ENCODE measurements at regions not wholly inside any gene's neighbourhood (a gene's known extent, or its start where the extent isn't known, plus 50 kb on each side); places are given as distances from the start of the nearest gene placed in this dataset.

- DNase-seq = no peak
These were observed 861.3 kb downstream of the QKI start for GRCh38 chr6:164275773-164276172.

GRCh38 chr6:164274493-164274892 lies 860.0 kb downstream of the QKI start:
- DNase-seq = no peak

GRCh38 chr6:164273491-164273890 lies 859.0 kb downstream of the QKI start:
- DNase-seq = no peak

DNA sequence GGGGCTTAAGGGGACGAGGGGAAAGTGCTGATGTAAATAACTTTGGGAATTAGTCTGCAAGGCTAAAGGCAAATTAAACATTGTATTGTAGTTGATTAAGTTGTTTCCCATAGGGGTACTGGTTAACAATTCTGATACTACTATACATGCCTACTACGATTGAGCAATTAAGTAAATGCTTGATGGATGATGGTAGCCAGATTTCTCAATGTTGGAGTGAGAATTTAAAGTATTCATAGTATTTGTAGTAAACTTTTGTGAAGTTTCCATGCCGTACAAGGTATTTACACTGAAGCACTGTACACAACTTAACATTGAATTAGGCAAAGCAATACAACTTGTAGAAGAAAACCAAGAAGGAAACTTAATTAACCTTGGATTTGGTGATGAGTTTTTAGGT lies 852.3 kb downstream of the QKI start:
- DNase-seq = no peak

DNA sequence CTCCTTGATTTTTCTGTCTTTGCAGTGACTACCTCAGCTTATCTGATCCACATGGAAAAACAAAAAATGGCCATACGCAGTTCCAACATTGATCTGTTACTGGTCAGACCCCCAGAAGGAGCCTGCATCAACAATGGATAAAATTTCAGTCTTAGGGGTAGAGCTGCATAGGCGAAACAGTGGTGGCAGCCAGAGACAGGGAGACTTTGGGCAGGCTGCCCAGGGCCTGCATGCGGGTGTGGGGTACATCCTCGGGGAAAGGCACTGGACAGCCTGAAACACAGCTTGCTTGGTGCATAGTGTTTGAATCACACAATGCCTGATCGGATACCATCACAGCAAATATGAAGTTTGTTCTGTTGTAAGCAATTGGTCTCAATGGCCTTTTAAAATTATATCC lies 847.8 kb downstream of the QKI start:
- DNase-seq = no peak

GRCh38 chr6:164258421-164258820 lies 843.9 kb downstream of the QKI start:
- DNase-seq = no peak

DNA sequence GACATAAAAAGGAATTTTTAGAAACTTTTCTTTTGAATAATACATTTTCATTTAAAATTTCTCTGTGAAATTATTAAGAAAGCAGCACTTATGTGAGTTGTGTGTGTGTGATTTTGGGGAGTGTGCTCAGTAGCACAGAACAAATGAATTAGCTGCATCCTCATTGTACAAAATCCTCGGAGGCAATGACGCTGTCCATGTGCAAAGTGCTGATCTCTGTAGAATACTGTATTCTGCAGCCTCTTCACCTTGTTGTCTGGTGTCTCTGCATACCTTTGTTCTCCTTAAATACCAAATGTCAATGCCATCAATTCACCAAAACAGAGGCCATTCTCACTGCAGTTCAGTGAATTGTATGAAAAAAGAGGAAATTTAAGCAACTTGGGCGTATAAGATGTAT lies 838.4 kb downstream of the QKI start:
- no peak for DNase-seq

DNA sequence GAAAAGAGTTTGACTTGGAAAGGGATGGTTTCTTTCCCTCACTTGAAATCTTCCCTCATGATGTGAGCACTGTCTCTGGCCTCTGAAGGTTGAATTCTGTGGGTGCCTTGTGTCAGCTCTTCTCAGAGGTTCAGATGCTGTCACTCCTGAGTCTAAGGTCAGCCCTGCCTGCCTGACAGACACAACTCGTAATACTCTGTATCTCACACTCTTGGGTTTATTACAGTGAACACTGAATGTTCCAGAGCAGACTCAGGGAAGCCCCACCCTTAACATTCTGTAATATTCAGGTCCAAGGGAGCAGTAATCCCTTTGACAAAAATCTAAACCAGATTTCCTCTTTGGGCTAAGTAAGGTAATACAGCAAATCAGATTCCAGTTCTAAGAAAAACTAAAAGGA lies 837.8 kb downstream of the QKI start:
- DNase-seq = no peak

- no peak for DNase-seq
These were observed 832.6 kb downstream of the QKI start for GRCh38 chr6:164247106-164247505.

- no peak for DNase-seq
These were observed 831.6 kb downstream of the QKI start for GRCh38 chr6:164246082-164246481.

DNA sequence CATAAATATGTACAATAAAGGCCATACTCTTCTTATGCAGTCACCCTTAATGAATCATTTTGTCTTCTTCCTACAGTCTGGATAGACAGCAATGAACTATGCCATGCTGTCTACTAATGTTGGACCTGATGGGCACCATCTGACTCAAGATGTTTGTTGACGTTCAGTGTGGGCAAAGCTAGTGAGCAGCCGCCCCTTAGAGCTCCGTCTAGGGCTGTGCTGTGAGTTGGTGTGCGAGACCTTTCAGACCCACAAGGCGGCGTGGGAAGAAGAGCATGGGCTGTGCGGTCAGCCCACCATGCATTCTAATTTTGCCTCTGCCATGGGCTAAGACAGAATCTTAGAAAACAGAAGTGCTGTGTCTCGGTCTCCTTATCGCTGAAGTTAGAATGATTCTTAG lies 829.4 kb downstream of the QKI start:
- DNase-seq = no peak

GRCh38 chr6:164243012-164243610 lies 828.6 kb downstream of the QKI start:
- no peak for DNase-seq

DNA sequence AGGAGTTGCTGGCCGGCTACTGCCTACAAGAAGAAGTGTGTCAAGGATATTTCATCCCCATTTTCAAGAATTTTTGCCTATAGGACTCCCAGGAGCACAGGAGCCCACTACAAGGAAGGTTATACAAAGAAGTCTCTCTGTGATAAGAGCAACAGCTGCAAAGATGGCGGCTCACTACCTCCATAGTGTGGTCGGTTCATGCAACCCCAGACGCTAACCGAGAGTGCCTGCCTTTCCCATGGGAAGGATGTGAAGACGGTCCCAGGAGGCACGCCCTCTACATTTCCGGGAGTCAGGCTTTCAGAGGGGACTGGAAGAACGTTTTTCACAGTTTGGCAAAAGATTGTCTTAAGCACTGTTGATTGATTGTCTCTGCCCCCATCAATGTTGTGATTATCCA lies 816.3 kb downstream of the QKI start:
- no peak for DNase-seq

GRCh38 chr6:164230259-164230658 lies 815.7 kb downstream of the QKI start:
- DNase-seq = no peak

- DNase-seq = no peak
These were observed 815.2 kb downstream of the QKI start for GRCh38 chr6:164229716-164230115.

DNA sequence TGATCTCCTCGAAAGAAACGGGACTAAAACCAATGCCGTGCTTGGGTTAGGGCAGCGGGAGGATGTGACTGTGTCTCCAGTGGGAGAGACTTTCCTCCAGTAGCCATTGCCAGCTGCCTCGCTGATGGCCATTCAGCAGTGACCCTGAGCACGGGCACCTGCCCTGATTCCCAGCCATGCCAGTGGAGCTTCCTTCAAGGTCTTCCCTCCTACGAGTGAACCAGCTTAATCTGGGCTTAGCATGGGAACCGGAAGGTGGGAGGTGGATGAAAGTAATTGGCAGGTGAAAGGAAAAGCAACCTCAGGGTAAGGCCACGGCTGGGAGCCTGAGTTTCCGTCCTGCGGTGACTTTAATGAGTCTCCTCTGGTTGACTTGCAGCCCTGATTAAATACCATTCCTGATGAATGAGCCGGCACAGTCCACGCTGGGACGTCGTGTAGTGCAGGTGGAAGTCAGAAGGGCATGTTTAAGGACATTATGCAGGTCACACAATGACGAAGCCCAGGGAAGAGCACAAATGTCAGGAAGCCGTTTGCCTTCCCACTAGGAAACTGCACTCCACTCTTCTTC lies 813.5 kb downstream of the QKI start:
- no peak for DNase-seq

GRCh38 chr6:164216839-164217238 lies 802.3 kb downstream of the QKI start:
- DNase-seq = no peak

DNA sequence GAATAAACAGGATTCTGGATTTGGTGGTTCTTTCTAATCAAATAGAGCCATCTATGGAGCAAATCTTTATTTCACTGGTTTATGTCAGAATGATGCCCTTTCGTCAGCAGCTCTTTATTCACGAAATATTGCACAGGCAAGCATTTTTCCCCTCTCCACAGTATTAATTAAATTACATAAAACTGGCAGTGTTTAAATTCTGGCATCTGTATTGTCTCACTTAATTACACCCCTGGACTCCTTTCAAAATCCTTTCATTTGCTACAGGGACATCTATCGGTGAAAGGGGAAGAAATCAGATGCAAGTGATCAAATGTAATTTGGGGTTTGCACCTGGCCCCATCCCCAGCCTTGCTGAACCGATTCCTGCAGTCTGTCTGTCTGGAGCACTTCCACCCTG lies 801.9 kb downstream of the QKI start:
- no peak for DNase-seq

GRCh38 chr6:164214066-164214465 lies 799.5 kb downstream of the QKI start:
- DNase-seq = no peak

DNA sequence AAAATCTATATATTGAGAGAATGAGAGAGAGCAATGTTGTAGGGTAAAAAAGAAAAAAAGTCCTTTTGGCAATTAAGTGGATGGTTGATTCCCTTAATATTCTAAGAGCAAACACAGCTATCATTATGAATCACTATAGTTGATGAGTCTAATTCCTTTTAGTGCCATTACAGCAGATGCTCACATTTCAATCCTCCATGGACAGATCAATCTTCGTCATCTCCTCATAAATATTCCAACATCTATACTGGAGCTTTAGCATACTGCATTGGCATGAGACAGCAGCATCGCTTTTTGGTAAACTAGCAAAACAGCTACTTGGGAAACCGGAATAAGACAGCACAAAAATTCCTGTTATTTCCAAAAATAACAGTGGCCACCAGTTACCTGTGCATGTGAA lies 796.7 kb downstream of the QKI start:
- no peak for DNase-seq

DNA sequence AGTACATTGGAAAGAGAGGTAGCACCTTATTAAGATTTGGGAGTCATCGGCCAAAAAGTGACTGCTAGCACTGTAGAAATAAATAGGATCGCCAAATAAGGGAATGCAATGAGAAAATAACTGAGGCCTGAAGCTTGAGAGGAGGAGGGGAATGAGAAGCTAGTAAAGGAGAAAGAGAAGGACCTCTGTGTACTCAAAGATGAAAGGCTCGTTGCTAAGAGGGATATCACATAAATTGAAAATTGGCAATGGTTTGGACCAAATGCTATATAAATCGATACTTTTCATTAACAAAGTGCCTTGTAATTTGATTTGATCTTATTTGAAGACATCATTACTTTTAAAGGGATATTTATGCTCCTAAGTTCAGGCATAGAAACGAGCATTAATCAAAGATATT lies 796.3 kb downstream of the QKI start:
- DNase-seq = no peak

- no peak for DNase-seq
These were observed 795.8 kb downstream of the QKI start for GRCh38 chr6:164210323-164210722.

- no peak for DNase-seq
These were observed 793.9 kb downstream of the QKI start for GRCh38 chr6:164208371-164208770.

GRCh38 chr6:164206807-164207423 lies 792.4 kb downstream of the QKI start:
- no peak for DNase-seq

DNA sequence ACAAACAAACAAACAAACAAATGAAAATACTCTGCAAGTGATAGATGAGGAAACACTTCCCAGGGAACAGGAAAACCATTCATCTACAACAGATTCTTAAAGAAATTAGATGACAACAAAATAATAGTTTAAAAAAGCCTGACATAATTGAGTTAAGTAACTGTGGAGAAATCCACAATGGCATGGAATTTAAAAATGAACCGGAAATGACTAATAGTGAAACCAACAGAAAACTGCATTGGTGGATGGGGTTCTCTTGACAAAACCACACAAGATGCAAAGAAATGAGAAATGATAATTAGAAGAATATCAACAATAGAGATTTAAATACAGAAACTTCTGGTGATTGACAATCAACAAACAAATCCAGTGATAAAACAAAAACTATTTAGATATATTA lies 785.6 kb downstream of the QKI start:
- peak in 1 of 5 experiments; percentile 17 for DNase-seq
